ENCODE measurements at regions not wholly inside any gene's neighbourhood (a gene's known extent, or its start where the extent isn't known, plus 50 kb on each side); places are given as distances from the start of the nearest gene placed in this dataset.

DNA sequence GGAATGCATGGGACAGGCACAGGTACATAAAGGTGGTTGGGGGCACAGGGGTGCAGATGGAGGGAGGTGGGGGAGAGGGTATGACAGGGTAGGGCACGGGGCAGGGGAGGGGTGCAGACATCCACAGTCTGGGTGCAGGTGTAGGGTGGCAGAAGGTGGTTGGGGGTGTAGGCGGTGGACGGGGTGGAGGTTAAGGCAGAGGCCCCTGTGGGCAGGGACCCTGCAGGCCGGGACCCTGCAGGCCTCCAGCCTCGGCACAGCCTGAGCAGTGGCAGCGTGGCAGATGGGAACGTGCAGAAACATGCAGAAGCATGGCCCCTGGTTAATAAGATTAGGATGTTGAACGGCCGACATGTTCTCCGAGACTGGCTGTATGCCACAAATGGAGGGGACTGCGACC lies 115.2 kb downstream of the RBFOX3 start:
- in situ Hi-C loops (cut with HindIII; ENCODE audit: low sequenced_read_pairs) = no loop called here
- no peak for TF ChIP-seq CTCF (IDR thresholded peaks at IDR 0.05; ENCODE audit: low read depth, low read length)
- no peak overlapping the region for H3K4me3 ChIP-seq (ENCODE audit: low read depth, low read length)
- no peak for DNase-seq (ENCODE audit: low read depth, low spot score)

DNA sequence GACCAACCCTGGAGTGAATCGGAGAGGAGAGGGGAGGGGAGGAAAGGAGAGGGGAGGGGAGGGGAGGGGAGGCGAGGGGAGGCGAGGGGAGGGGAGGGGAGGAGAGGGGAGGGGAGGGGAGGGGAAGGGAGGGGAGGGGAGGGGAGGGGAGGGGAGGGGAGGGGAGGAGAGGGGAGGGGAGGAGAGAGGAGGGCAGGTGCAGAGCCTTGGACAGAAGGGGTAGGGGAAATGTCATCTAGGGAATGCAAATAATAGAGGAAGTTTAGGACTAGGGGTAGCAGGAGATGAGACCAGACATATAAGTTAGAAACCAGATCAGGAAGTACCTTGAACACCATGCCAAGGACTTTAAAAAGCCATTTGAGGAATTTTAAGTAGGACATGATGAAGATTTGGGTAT lies 119.8 kb downstream of the RBFOX3 start:
- TF ChIP-seq CTCF (IDR thresholded peaks at IDR 0.05; ENCODE audit: low read depth, low read length) = no peak
- in situ Hi-C loops (cut with HindIII; ENCODE audit: low sequenced_read_pairs) = no loop called here
- DNase-seq (ENCODE audit: low read depth, low spot score) = no peak
- no peak overlapping the region for H3K4me3 ChIP-seq (ENCODE audit: low read depth, low read length)

GRCh38 chr17:79490530-79490929 lies 120.3 kb downstream of the RBFOX3 start:
- no peak for TF ChIP-seq CTCF (IDR thresholded peaks at IDR 0.05; ENCODE audit: low read depth, low read length)
- DNase-seq (ENCODE audit: low read depth, low spot score) = no peak
- in situ Hi-C loops (cut with HindIII; ENCODE audit: low sequenced_read_pairs) = no loop called here
- no peak overlapping the region for H3K4me3 ChIP-seq (ENCODE audit: low read depth, low read length)

- no peak overlapping the region for H3K4me3 ChIP-seq (ENCODE audit: low read depth, low read length)
- TF ChIP-seq CTCF (IDR thresholded peaks at IDR 0.05; ENCODE audit: low read depth, low read length) = no peak
- DNase-seq (ENCODE audit: low read depth, low spot score) = no peak
Observed at GRCh38 chr17:79487149-79487548, 123.7 kb downstream of the RBFOX3 start.

DNA sequence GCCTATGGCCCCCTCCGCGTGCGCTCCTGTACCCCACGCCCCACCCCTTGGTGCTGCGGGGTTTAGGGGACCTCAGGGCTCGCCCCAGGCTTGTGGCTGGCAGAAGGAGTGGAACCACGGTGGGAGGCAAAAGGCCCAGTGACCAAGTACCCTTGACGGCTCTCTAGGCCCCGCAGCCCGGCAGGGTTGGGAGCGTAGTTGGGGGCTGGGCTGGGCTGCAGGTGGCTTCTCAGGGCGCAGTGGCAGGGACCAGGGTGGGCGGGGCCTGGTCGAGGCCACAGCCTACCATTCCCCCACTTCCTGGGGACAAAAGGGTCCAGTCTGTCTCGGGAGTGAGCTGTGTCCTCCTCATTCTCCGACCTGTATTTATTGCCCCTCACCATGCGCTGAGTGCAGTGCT lies 124.9 kb downstream of the RBFOX3 start:
- in situ Hi-C loops (cut with HindIII; ENCODE audit: low sequenced_read_pairs) = no loop called here
- no peak overlapping the region for H3K4me3 ChIP-seq (ENCODE audit: low read depth, low read length)
- DNase-seq (ENCODE audit: low read depth, low spot score) = no peak
- TF ChIP-seq CTCF (IDR thresholded peaks at IDR 0.05; ENCODE audit: low read depth, low read length) = no peak

More at GRCh38 chr17:79487149-79487548, 123.7 kb downstream of the RBFOX3 start:
- in situ Hi-C loops (cut with HindIII; ENCODE audit: low sequenced_read_pairs) = no loop called here

GRCh38 chr17:79485419-79485985 lies 125.3 kb downstream of the RBFOX3 start:
- DNase-seq (ENCODE audit: low read depth, low spot score) = no peak
- in situ Hi-C loops (cut with HindIII; ENCODE audit: low sequenced_read_pairs) = no loop called here
- H3K4me3 ChIP-seq (ENCODE audit: low read depth, low read length) = no peak overlapping the region
- no peak for TF ChIP-seq CTCF (IDR thresholded peaks at IDR 0.05; ENCODE audit: low read depth, low read length)
